HG03442 (cell line): ENCODE measurements at regions not wholly inside any gene's neighbourhood (a gene's known extent, or its start where the extent isn't known, plus 50 kb on each side); places are given as distances from the start of the nearest gene placed in this dataset.

Source experiments
- ATAC-seq: cut with Tn5 transposase; IDR thresholded peaks from one replicate; pipeline ENCODE4 v1.9.1; 2021; ENCODE audit warnings: mild to moderate bottlenecking, moderate library complexity; ENCODE audit not compliant: unreplicated experiment

GRCh38 chr16:13291591-13292333 lies 390.4 kb downstream of the SHISA9 start:
- ATAC-seq = no peak

- no peak for ATAC-seq
Observed at GRCh38 chr16:13296206-13296605, 394.8 kb downstream of the SHISA9 start.

GRCh38 chr16:13298666-13299065 lies 397.3 kb downstream of the SHISA9 start:
- no peak for ATAC-seq

GRCh38 chr16:13300066-13300840 lies 398.9 kb downstream of the SHISA9 start:
- no peak for ATAC-seq

- ATAC-seq = no peak
Observed at GRCh38 chr16:13305019-13305755, 403.8 kb downstream of the SHISA9 start.

GRCh38 chr16:13306161-13306995 lies 405.0 kb downstream of the SHISA9 start:
- ATAC-seq = no peak

- ATAC-seq = no peak
Observed at GRCh38 chr16:13307255-13307654, 405.9 kb downstream of the SHISA9 start.

DNA sequence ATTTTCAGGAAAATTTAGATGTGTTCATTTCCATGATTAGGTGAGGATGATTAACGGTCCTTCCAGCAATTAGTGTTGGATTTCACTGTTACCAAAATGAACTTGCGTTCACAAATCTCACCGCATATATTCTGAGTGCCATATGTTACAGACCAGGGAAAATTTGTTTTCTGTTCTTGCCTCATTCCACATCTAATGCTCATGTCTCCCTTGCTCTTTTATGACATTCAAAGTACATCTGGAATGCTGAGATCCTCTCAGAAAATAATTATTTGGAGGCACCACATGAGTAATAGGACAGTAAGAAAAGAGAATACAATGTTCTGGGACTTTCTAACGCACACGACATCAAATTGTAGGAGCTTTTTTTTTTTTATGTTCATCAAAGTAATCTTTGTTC lies 406.5 kb downstream of the SHISA9 start:
- no peak for ATAC-seq

DNA sequence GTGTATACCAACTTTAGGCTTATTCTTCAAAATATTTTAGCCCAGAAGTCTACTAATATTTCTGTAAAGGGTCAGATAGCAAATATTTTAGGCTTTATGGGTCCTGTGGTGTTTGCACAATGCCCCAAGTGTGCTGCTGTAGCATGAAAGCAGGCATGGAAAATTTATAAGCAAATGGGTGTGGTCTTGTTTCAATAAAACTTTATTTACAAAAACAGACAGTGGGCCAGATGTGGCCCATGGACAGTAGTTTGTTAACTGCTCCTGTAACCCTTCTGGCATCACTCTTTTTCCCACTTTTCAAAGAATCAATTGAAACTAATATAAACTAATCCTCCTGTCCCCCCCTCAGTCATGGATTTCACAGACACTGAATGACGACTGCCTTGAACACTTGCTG lies 410.7 kb downstream of the SHISA9 start:
- ATAC-seq = no peak

DNA sequence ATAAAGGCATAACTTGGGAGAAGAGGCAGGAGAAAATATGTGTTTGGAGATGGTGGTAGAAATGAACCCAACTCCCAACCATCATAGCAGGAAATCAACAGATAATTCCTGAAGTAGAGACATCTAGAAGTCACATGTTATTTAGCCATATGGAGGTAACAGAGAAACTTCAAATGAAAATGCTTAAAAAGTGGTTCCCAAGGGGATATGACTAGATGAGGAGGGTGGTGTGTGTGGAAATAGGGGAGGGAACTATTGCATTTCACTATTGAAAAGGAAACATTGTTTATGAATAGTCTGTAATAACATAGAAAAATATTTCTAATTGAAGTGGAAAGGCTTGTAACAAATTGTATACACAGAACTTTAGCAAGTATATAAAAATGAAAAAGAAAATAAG lies 412.0 kb downstream of the SHISA9 start:
- ATAC-seq = no peak

DNA sequence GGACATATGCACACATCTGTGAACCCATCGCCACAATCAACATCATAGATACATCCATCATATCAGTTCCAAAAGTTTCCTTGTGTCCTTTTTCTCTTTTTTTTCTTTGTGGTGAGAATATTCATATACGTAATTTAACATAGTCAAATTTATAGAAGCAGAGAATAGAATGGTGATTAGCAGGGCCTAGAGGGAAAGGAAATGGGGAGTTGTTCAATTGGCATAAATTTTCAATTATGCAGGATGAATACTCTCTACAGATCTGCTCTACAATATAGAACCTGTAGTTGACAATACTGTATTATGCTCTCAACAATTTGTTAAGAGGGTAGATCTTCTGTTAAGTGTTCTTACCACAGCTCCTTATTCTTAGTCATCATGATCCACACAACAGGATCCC lies 413.2 kb downstream of the SHISA9 start:
- no peak for ATAC-seq

GRCh38 chr16:13315642-13316427 lies 414.4 kb downstream of the SHISA9 start:
- no peak for ATAC-seq

GRCh38 chr16:13322336-13322735 lies 420.9 kb downstream of the SHISA9 start:
- ATAC-seq = peak; percentile 39

DNA sequence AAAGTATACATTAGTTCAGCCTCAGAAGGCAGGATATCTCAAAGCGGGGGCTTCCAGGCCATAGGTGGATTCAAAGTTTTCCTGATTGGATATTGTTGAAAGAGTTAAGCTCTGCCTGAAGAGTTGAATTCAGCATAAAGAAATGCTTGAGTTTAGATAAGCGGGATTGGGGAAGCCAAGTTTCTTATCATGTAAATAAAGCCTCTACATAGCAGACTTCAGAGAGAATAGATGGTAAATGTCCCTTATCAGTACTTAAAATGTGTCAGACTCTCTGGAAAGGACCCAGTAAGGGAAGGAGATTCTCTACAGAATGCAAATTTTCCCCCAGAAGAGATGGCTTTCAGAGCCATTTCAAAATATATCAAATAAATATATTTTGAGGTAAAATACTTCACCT lies 423.5 kb downstream of the SHISA9 start:
- ATAC-seq = no peak

GRCh38 chr16:13325396-13325795 lies 424.0 kb downstream of the SHISA9 start:
- ATAC-seq = no peak

DNA sequence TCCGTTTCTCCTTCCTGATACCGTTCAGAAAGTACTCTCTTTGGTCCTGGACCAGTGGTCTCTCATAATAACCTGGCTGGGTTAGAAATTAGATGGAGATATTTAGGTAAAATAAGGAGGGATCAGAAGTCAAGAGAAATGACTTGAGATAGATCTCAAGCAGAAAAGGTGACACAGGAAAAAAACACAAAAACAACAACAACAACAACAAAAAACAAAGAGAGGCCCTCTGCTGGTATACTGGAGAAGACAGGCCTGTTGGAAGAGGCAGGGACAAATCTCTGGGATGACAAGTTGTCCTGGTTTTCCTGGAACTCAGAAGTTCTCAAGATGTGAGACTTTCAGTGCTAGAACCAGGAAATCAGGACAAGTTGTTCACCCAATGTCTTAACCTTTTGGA lies 430.5 kb downstream of the SHISA9 start:
- no peak for ATAC-seq

GRCh38 chr16:13332713-13333255 lies 431.4 kb downstream of the SHISA9 start:
- ATAC-seq = no peak

- no peak for ATAC-seq
Observed at GRCh38 chr16:13333336-13333735, 431.9 kb downstream of the SHISA9 start.

DNA sequence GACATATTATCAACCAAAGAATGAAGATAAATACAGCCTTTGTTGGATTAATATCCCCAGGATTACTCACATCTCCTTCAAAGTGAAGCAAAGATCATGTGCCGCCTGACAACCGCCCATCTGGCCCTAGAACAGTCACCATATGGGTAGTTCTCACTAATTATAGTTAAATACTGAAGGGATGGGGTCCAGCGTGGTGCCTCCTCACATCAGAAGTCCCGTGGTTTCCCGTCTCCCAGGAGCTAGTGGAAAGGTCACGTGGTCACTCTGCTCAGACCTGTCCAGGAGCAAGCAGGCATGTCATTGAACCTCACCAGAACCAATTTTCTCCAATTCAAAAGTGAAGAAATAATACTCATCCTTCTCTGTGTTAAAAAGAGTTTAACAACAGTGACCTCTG lies 434.5 kb downstream of the SHISA9 start:
- ATAC-seq = no peak

DNA sequence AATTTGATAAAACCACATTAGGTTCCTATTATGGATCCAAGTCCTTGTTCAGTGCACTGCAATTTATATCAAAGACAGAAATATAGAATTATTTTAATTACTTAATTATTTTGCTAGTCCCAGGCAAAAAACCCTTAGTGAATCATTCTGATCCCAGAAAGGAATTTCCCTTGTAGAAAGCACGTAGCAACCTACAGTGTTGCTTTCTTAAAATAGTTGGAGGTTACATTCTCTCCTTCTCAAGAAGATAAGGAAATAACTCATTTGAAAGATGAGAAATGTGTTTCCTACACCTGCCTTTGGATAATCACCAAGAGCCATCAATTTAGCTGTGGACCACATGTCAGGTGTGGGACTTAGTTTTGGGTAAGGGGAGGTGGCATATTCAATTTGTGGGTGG lies 434.9 kb downstream of the SHISA9 start:
- ATAC-seq = no peak
